HEK293 (cell line): ENCODE measurements at regions not wholly inside any gene's neighbourhood (a gene's known extent, or its start where the extent isn't known, plus 50 kb on each side); places are given as distances from the start of the nearest gene placed in this dataset.

ENCODE experiments used
- BCL11B ChIP-seq: fragments of 450-650 bp; formaldehyde crosslinking; IDR thresholded peaks from 2 replicates; pipeline ENCODE4 v1.5.1; 2016; ENCODE audit warnings: low read depth, missing biosample characterization, missing genetic modification characterization
- CTCF ChIP-seq: fragments of 450-650 bp; formaldehyde crosslinking; IDR thresholded peaks from 2 replicates; pipeline ENCODE4 v1.5.1; 2016; ENCODE audit warnings: missing biosample characterization, missing genetic modification characterization
- ZNF175 ChIP-seq: fragments of 450-650 bp; formaldehyde crosslinking; IDR thresholded peaks from 2 replicates; pipeline ENCODE4 v1.5.1; 2016; ENCODE audit warnings: missing biosample characterization, missing genetic modification characterization
- ZNF513 ChIP-seq: fragments of 450-650 bp; IDR thresholded peaks from 2 replicates; pipeline ENCODE4 v1.5.1; 2018; ENCODE audit warnings: missing biosample characterization, missing genetic modification characterization

GRCh38 chr6:55980627-55981211 lies 105.3 kb upstream of the BMP5 start:
- TF ChIP-seq ZNF513 (tag by site-specific recombination) (no peak), BCL11B (tag by site-specific recombination) (no peak), CTCF (tag by site-specific recombination) (peak; percentile 36; the same call in 1 of the 2 replicates), ZNF175 (no peak)
